Neural cell (in vitro differentiated cells): ENCODE measurements at regions not wholly inside any gene's neighbourhood (a gene's known extent, or its start where the extent isn't known, plus 50 kb on each side); places are given as distances from the start of the nearest gene placed in this dataset.

Experiments
- H2AFZ ChIP-seq: fragments of 200-600, 300-800 bp; sonication (generic), shearing (Covaris generic); 2 replicates; pipeline ENCODE4 v1.6.0; 2014; ENCODE audit warnings: low read depth, mild to moderate bottlenecking, antibody characterized with exemption, low read length, moderate library complexity
- H3F3A ChIP-seq: fragments of 200-600 bp; shearing (Covaris generic); 2 replicates; pipeline ENCODE4 v1.6.1; 2016; ENCODE audit warnings: mild to moderate bottlenecking, moderate library complexity, mixed read lengths, antibody characterized with exemption, low read length; ENCODE audit not compliant: insufficient read depth, poor library complexity, severe bottlenecking
- H3K27ac ChIP-seq: fragments of 200-600, 300-800 bp; sonication (generic), shearing (Covaris generic); 2 replicates; pipeline ENCODE4 v1.5.1; 2014; ENCODE audit warnings: mild to moderate bottlenecking, low read length, moderate library complexity
- H3K27me3 ChIP-seq: fragments of 300-800, 200-600 bp; sonication (generic), shearing (Covaris generic); 2 replicates; pipeline ENCODE4 v1.6.0; 2014; ENCODE audit warnings: mild to moderate bottlenecking, low read depth, low read length, moderate library complexity; ENCODE audit not compliant: insufficient read depth
- H3K36me3 ChIP-seq: fragments of 300-800, 200-600 bp; sonication (generic), shearing (Covaris generic); 2 replicates; pipeline ENCODE4 v1.5.1; 2014; ENCODE audit warnings: mild to moderate bottlenecking, antibody characterized with exemption, low read length, moderate library complexity; ENCODE audit not compliant: insufficient read depth
- H3K4me2 ChIP-seq: fragments of 300-800, 200-600 bp; sonication (generic), shearing (Covaris generic); 2 replicates; pipeline ENCODE4 v1.6.0; 2014; ENCODE audit warnings: mild to moderate bottlenecking, low read length
- H3K4me3 ChIP-seq: fragments of 300-800, 200-600 bp; sonication (generic), shearing (Covaris generic); 2 replicates; pipeline ENCODE4 v1.5.1; 2014; ENCODE audit warnings: mild to moderate bottlenecking, low read length, moderate library complexity
- H3K79me2 ChIP-seq: fragments of 200-600 bp; shearing (Covaris generic); replicated peaks from 2 replicates; pipeline ENCODE4 v1.6.0; 2014; ENCODE audit warnings: mild to moderate bottlenecking, low read length, moderate library complexity; ENCODE audit not compliant: insufficient read depth
- H3K9ac ChIP-seq: fragments of 300-800, 200-600 bp; sonication (generic), shearing (Covaris generic); 2 replicates; pipeline ENCODE4 v1.6.1; 2016; ENCODE audit warnings: mild to moderate bottlenecking, low read length, mixed read lengths
- H3K9me2 ChIP-seq: fragments of 200-600 bp; shearing (Covaris generic); 2 replicates; pipeline ENCODE4 v1.6.1; 2016; ENCODE audit warnings: mild to moderate bottlenecking, low read length, mixed read lengths; ENCODE audit not compliant: insufficient read depth
- H3K9me3 ChIP-seq: fragments of 200-600, 300-800 bp; sonication (generic), shearing (Covaris generic); 2 replicates; pipeline ENCODE4 v1.6.1; 2016; ENCODE audit warnings: mild to moderate bottlenecking, mixed run types, low read length, moderate library complexity, mixed read lengths
- H4K20me1 ChIP-seq: fragments of 200-600 bp; shearing (Covaris generic); 2 replicates; pipeline ENCODE4 v1.6.1; 2016; ENCODE audit warnings: mild to moderate bottlenecking, mixed run types; ENCODE audit not compliant: insufficient read depth
- EP300 ChIP-seq: fragments of 450-650 bp; conservative IDR thresholded peaks from 2 replicates; pipeline ENCODE4 v1.6.1; 2014; ENCODE audit warnings: antibody characterized with exemption, mild to moderate bottlenecking, moderate library complexity; ENCODE audit not compliant: poor library complexity, severe bottlenecking
- EZH2 ChIP-seq: fragments of 200-600, 300-800 bp; shearing (Covaris generic), sonication (generic); IDR thresholded peaks from 2 replicates; pipeline ENCODE4 v1.6.1; 2014; ENCODE audit warnings: antibody characterized with exemption, low read length, borderline replicate concordance, mild to moderate bottlenecking; ENCODE audit not compliant: insufficient read depth, poor library complexity, severe bottlenecking
- MXI1 ChIP-seq: fragments of 450-650 bp; conservative IDR thresholded peaks from 2 replicates; pipeline ENCODE4 v1.6.1; 2014; ENCODE audit warnings: antibody characterized with exemption, mild to moderate bottlenecking; ENCODE audit not compliant: poor library complexity, severe bottlenecking
- POLR2AphosphoS5 ChIP-seq: IDR thresholded peaks from 2 replicates; pipeline ENCODE4 v1.6.1; 2012
- RAD21 ChIP-seq: fragments of 450-650 bp; conservative IDR thresholded peaks from 2 replicates; pipeline ENCODE4 v1.6.1; 2014; ENCODE audit warnings: antibody characterized with exemption, mild to moderate bottlenecking, moderate library complexity
- SMC3 ChIP-seq: fragments of 450-650 bp; conservative IDR thresholded peaks from 2 replicates; pipeline ENCODE4 v1.6.1; 2014; ENCODE audit warnings: antibody characterized with exemption, mild to moderate bottlenecking, moderate library complexity; ENCODE audit not compliant: poor library complexity
- TAF1 ChIP-seq: IDR thresholded peaks from 2 replicates; pipeline ENCODE4 v1.6.1; 2012; ENCODE audit warnings: low read depth
- TF ChIP-seq, protein P1 (sequence below): fragments of 450-650 bp; IDR thresholded peaks from 2 replicates; pipeline ENCODE4 v1.5.1; 2014; ENCODE audit warnings: antibody characterized with exemption, mild to moderate bottlenecking, moderate library complexity; ENCODE audit not compliant: poor library complexity, severe bottlenecking
- TF ChIP-seq, protein P2 (sequence below): IDR thresholded peaks from 2 replicates; pipeline ENCODE4 v1.6.1; 2012; ENCODE audit warnings: borderline replicate concordance

DNA sequence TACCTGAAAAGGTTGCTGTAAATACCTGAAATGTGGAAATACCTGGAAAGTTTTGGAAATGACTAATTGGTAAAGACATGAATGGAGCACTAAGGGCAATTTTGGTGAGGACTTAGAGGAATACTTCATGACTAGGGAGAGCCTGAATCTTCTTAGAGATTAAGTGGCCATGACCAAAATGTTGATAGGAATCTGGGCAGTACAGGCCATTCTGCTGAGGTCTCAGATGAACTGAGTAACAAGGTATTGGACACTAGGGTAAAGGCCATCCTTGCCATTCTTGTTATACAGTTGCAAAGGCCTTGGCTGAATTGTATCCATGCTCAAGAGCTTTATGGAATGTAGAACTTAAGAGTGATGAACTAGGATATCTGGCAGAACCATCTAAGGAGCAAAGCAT lies 742.9 kb upstream of the RAB6C start:
- Histone ChIP-seq H3K27ac (no peak overlapping the region), H4K20me1 (no peaks in the 10 kb centered on the region), H3F3A (no peaks in the 10 kb centered on the region), H3K9me3 (no peaks in the 10 kb centered on the region), H3K79me2 (no peaks in the 10 kb centered on the region), H3K9ac (no peak overlapping the region), H2AFZ (no peak overlapping the region), H3K4me2 (no peak overlapping the region), H3K9me2 (no peaks in the 10 kb centered on the region), H3K4me3 (no peak overlapping the region), H3K27me3 (no peaks in the 10 kb centered on the region), H3K36me3 (no peaks in the 10 kb centered on the region)
- TF ChIP-seq EZH2 (no peak), EP300 (no peak), SMC3 (no peak), POLR2AphosphoS5 (no peak), TAF1 (no peak), MXI1 (no peak), RAD21 (no peak)
- TF ChIP-seq, protein P1, sequence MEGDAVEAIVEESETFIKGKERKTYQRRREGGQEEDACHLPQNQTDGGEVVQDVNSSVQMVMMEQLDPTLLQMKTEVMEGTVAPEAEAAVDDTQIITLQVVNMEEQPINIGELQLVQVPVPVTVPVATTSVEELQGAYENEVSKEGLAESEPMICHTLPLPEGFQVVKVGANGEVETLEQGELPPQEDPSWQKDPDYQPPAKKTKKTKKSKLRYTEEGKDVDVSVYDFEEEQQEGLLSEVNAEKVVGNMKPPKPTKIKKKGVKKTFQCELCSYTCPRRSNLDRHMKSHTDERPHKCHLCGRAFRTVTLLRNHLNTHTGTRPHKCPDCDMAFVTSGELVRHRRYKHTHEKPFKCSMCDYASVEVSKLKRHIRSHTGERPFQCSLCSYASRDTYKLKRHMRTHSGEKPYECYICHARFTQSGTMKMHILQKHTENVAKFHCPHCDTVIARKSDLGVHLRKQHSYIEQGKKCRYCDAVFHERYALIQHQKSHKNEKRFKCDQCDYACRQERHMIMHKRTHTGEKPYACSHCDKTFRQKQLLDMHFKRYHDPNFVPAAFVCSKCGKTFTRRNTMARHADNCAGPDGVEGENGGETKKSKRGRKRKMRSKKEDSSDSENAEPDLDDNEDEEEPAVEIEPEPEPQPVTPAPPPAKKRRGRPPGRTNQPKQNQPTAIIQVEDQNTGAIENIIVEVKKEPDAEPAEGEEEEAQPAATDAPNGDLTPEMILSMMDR = no peak
- TF ChIP-seq, protein P2, sequence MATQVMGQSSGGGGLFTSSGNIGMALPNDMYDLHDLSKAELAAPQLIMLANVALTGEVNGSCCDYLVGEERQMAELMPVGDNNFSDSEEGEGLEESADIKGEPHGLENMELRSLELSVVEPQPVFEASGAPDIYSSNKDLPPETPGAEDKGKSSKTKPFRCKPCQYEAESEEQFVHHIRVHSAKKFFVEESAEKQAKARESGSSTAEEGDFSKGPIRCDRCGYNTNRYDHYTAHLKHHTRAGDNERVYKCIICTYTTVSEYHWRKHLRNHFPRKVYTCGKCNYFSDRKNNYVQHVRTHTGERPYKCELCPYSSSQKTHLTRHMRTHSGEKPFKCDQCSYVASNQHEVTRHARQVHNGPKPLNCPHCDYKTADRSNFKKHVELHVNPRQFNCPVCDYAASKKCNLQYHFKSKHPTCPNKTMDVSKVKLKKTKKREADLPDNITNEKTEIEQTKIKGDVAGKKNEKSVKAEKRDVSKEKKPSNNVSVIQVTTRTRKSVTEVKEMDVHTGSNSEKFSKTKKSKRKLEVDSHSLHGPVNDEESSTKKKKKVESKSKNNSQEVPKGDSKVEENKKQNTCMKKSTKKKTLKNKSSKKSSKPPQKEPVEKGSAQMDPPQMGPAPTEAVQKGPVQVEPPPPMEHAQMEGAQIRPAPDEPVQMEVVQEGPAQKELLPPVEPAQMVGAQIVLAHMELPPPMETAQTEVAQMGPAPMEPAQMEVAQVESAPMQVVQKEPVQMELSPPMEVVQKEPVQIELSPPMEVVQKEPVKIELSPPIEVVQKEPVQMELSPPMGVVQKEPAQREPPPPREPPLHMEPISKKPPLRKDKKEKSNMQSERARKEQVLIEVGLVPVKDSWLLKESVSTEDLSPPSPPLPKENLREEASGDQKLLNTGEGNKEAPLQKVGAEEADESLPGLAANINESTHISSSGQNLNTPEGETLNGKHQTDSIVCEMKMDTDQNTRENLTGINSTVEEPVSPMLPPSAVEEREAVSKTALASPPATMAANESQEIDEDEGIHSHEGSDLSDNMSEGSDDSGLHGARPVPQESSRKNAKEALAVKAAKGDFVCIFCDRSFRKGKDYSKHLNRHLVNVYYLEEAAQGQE = no peak

DNA sequence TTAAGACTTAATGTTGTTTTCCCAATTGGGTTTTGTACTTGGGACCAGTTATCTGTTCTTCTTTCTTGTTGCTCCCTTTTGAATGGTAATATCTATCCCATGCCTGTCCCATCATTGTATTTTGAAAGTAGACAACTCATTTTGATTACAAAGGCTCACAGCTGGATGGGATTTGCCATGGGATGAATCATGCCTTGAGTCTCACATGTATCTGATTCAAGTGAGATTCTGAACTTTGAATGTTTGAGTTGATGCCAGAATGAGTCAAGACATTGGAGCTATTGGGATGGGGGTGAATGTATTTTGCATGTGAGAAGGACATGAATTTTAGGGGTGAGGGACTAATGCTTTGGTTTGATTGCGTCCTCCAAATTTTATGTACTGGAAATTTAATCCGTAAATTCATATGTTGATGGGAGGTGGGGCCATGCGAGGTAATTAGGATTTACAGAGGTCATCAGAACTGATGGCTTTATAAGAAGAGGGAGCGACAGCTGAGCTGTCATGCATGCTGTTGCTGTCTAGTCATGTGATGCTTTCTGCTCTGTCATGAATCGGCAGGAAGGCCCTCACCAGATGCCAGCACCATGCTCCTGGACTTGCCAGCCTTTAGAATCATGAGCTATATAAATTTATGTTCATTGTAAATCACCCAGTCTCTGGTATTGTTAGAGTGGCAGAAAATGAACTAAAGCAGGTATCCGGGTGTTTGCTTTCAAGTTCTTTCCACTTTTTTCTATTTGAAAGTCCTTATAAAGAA lies 741.3 kb upstream of the RAB6C start:
- no peaks in the 10 kb centered on the region for H3K27me3 ChIP-seq
- no peaks in the 10 kb centered on the region for H3F3A ChIP-seq
- H3K4me2 ChIP-seq = no peak overlapping the region
- TF ChIP-seq EZH2 (no peak), TAF1 (no peak), POLR2AphosphoS5 (no peak), SMC3 (no peak), EP300 (no peak), RAD21 (no peak), MXI1 (no peak)
- no peak overlapping the region for H2AFZ ChIP-seq
- H3K9me3 ChIP-seq = no peaks in the 10 kb centered on the region
- H3K9ac ChIP-seq = no peak overlapping the region
- H3K79me2 ChIP-seq = no peaks in the 10 kb centered on the region
- H3K27ac ChIP-seq = no peak overlapping the region
- no peaks in the 10 kb centered on the region for H4K20me1 ChIP-seq
- no peaks in the 10 kb centered on the region for H3K36me3 ChIP-seq
- no peaks in the 10 kb centered on the region for H3K9me2 ChIP-seq
- no peak overlapping the region for H3K4me3 ChIP-seq
